Skeletal muscle satellite cell (primary cell): ENCODE measurements at regions not wholly inside any gene's neighbourhood (a gene's known extent, or its start where the extent isn't known, plus 50 kb on each side); places are given as distances from the start of the nearest gene placed in this dataset.
"Not testable (repeated sequence)": the region's sequence is repeated elsewhere in the genome, so short reads cannot be mapped to it uniquely, and the experiment has no call there.

Source experiments
- H3K27me3 ChIP-seq: 2 replicates; pipeline ENCODE4 v1.7.0; 2013; ENCODE audit warnings: low read length; ENCODE audit not compliant: control insufficient read depth, insufficient read depth
- H3K36me3 ChIP-seq: 2 replicates; pipeline ENCODE4 v1.7.0; 2013; ENCODE audit warnings: mild to moderate bottlenecking, control low read depth, low read length; ENCODE audit not compliant: insufficient read depth
- H3K4me1 ChIP-seq: 2 replicates; pipeline ENCODE4 v1.7.0; 2013; ENCODE audit warnings: low read length; ENCODE audit not compliant: control insufficient read depth, insufficient read depth
- H3K4me2 ChIP-seq: 2 replicates; pipeline ENCODE4 v1.7.0; 2013; ENCODE audit warnings: mild to moderate bottlenecking, low read length
- H3K4me3 ChIP-seq: 2 replicates; pipeline ENCODE4 v1.7.0; 2013; ENCODE audit warnings: low read length
- H3K9ac ChIP-seq: 2 replicates; pipeline ENCODE4 v1.7.0; 2013; ENCODE audit warnings: mild to moderate bottlenecking, low read depth, low read length, moderate library complexity
- H3K9me3 ChIP-seq: replicated peaks from 2 replicates; pipeline ENCODE4 v1.7.0; 2013; ENCODE audit warnings: mild to moderate bottlenecking, control low read depth, low read length

DNA sequence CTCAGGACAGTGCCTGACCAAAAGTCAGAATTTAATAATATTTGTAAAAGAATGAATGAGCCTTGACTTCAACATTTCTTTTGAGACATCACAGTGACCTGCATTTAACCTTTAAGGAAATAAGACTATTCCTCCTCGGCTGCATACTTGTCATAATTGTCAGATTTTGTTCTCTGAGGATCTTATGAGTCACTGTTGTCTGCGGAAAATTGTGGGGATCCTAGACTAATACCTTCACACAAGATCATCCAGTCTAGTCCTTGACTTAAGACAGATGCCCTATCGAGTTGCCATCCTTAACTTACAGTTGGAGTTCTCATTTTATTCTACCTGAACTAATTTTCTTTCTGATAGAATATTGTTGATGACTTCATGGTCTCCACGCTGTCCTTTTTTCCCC lies 198.4 kb downstream of the DLEU7 start:
- Histone ChIP-seq H3K36me3 (no peaks in the 10 kb centered on the region), H3K4me3 (no peak overlapping the region), H3K9ac (no peak overlapping the region), H3K4me2 (no peak overlapping the region), H3K9me3 (no peaks in the 10 kb centered on the region), H3K27me3 (peaks cover 3% of the 10 kb centered on the region), H3K4me1 (peaks cover 11% of the 10 kb centered on the region)

DNA sequence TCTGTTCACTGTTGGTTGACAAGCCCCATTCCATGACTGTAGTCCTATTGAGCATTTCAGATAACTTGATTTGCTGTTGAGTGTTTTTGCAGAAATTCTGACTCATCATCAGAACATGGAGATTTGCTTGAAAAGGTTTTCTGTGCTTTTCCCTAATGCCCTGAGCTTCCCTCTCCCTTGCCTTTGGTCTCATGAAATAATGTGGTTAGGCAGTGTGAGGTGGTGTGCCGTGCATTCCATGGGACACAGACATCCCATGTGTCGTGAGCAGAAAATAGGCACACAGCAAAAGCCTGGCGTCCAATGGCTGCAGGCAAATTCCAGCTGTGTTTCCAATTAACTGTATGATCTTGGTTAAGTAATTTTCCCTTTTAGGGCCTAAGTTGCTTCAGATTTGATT lies 197.4 kb downstream of the DLEU7 start:
- no peak overlapping the region for H3K9ac ChIP-seq
- H3K4me1 ChIP-seq = peaks cover 18% of the 10 kb centered on the region

DNA sequence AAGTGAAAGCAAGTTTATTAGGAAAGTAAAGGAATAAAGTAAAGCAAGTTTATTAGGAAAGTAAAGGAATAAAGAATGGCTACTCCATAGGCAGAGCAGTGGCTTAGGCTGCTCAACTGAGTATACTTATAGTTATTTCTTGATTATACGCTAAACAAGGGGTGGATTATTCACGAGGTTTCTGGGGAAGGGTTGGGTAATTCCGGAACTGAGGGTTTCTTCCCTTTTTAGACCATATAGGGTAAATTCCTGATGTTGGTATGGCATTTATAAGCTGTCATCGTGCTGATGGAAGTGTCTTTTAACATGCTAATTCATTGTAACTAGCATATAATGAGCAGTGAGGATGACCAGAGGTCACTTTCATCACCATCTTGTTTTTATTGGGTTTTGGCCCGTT lies 194.3 kb downstream of the DLEU7 start:
- no peaks in the 10 kb centered on the region for H3K36me3 ChIP-seq
- no peak overlapping the region for H3K9ac ChIP-seq
- peaks cover 21% of the 10 kb centered on the region for H3K4me1 ChIP-seq
- H3K9me3 ChIP-seq = no peaks in the 10 kb centered on the region
- peaks cover 13% of the 10 kb centered on the region for H3K27me3 ChIP-seq
- H3K4me3 ChIP-seq = no peak overlapping the region
- no peak overlapping the region for H3K4me2 ChIP-seq

More for the DNA sequence above, 197.4 kb downstream of the DLEU7 start:
- Histone ChIP-seq H3K9me3 (no peaks in the 10 kb centered on the region), H3K4me2 (no peak overlapping the region), H3K4me3 (no peak overlapping the region), H3K27me3 (peaks cover 11% of the 10 kb centered on the region), H3K36me3 (no peaks in the 10 kb centered on the region)

DNA sequence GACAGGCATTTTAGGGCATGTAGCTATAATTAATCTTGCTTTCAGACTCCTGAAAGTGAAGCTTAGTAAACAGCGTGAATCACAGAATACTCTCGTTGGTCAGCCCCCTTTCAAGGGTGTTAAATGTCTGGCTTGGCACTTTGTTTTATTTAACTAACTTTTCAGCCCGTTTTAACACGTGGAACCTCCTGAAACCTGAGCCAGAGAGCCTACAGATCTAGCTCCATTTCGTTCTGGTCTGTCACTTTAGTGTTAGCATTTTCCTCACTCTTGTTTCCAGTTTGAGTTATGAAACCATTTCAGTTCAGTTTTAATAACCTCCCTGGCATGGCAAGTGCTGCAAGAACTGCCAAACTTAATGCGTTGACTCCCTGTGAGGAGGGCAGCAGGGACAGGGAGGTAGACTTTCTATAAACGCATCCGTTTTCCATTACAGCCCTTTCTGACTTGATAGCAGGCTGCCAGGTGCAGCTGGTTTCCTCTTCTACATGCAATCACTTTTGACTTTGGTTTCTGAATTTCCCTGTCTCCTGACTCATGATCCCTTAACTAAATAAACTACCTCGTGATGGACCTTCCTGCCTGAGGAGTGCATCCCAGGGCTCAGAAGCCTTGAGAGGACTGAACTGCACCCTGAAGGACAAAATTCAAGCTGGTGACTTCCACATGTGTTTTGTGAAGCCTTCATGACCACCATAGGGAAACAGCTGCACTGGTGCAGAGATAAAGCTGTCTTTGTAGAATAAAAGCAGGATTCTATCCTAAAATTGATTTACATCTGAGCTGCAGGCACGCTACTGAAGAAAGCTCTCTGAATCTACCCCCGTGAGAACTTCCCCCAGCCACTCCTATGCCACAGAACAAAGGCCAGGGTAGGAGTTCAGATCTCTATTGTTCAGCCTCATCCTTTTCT lies 192.6 kb downstream of the DLEU7 start:
- peaks cover 10% of the 10 kb centered on the region for H3K4me1 ChIP-seq
- no peak overlapping the region for H3K9ac ChIP-seq
- H3K36me3 ChIP-seq = no peaks in the 10 kb centered on the region
- no peak overlapping the region for H3K4me3 ChIP-seq
- H3K9me3 ChIP-seq = no peaks in the 10 kb centered on the region
- no peak overlapping the region for H3K4me2 ChIP-seq
- H3K27me3 ChIP-seq = peaks cover 21% of the 10 kb centered on the region

DNA sequence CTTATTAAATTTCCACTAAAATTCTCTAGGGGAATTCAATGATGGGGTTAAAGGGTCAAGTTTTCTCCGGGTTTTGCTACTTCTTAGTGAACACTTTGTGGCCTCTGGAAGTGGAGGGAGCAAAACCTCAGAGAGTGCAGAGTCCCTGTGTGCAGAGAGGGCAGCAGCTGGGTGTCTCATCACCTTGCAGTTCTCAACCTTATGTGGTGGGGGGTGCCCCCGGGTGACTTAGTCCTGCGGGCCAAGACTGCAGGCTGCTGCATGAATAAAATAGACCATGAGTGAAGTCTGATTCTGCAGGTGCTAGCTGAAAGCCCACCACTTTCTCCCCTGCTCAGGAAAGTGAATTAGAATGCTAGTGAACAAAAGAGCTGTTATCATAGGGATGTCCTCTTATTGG lies 191.6 kb downstream of the DLEU7 start:
- H3K9me3 ChIP-seq = no peaks in the 10 kb centered on the region
- no peak overlapping the region for H3K4me2 ChIP-seq
- no peak overlapping the region for H3K4me3 ChIP-seq

DNA sequence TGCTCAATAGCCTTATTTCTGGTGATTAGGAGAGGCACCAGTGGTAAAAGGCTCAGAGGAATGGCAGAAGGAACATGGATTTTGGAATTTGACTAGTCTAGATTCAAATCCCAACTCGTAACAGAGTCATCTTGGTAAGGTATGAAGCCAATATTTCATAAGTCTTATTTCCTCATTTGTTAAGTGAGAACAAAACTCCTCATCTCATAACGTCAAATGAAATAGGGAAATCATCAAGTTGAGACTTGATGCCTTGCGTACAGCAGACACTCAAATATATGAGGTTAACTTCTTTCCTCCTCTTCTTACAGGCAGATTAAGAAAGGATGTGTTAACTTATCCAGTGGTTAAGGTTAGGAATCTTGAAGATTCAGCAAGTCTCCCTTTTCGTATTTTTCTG lies 189.2 kb downstream of the DLEU7 start:
- Histone ChIP-seq H3K9me3 (no peaks in the 10 kb centered on the region), H3K4me3 (no peak overlapping the region), H3K27me3 (peaks cover 40% of the 10 kb centered on the region), H3K9ac (no peak overlapping the region), H3K4me2 (no peak overlapping the region), H3K4me1 (peaks cover 10% of the 10 kb centered on the region), H3K36me3 (no peaks in the 10 kb centered on the region)

More for the DNA sequence above, 191.6 kb downstream of the DLEU7 start:
- Histone ChIP-seq H3K4me1 (peaks cover 10% of the 10 kb centered on the region), H3K27me3 (peaks cover 31% of the 10 kb centered on the region), H3K9ac (no peak overlapping the region), H3K36me3 (no peaks in the 10 kb centered on the region)

DNA sequence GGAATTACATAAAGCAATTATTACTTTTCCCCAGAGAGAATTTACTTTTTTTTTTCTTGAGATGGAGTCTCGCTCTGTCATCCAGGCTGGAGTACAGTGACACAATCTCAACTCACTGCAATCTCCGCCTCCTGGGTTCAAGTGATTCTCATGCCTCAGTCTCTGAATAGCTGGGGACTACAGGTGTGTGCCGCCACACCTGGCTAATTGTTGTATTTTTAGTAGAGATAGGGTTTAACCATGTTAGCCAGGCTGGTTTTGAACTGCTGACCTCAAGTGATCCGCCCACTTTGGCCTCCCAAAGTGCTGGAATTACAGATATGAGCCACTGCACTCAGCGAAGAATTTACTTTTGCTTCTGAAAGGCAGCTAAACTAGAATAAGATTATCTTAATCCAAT lies 181.6 kb downstream of the DLEU7 start:
- H3K4me2 ChIP-seq, H3K36me3 ChIP-seq, H3K4me3 ChIP-seq, H3K27me3 ChIP-seq, H3K9me3 ChIP-seq, H3K9ac ChIP-seq, H3K4me1 ChIP-seq: not testable (repeated sequence)

DNA sequence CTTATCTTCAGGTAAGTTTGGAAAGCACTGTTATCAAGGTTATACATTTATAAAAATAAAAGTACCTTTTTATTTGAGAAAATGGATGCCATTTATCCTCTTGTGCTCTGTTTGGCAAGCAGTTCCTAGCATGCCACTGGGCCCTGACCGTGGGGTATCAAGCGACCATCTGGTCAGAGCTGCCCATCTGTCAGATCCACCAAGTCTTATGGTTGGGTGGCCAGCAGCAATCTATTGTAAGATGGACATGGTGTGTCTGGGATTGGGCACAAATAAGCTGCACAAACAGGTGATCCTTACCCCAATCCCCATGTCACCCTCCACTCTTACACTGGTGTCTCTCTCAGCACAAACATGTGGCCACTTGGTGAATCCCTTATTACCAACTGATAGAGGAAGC lies 178.5 kb downstream of the DLEU7 start:
- Histone ChIP-seq H3K36me3 (no peaks in the 10 kb centered on the region), H3K9ac (no peak overlapping the region), H3K27me3 (peaks cover 19% of the 10 kb centered on the region), H3K9me3 (no peaks in the 10 kb centered on the region), H3K4me1 (no peaks in the 10 kb centered on the region), H3K4me2 (no peak overlapping the region), H3K4me3 (no peak overlapping the region)

DNA sequence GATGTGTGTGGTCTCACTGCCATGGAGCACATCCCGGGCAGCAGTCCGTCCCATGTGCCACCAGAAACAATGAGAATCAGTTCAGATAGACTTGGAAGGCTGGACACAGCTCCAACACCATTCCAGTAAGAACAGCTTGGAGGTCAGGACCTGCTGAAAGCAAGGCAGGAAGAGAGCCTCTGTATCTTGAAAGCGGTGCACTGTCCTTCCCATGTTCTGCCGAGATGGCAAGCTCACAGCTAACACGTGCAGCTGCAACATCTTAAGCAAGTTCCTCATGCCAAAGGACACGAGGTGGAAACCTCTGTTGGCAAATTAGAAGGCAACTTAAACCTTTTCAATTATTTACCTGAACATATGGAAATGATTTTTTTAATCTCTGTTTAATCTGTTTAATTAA lies 175.4 kb downstream of the DLEU7 start:
- no peaks in the 10 kb centered on the region for H3K9me3 ChIP-seq
- no peak overlapping the region for H3K9ac ChIP-seq
- no peak overlapping the region for H3K4me3 ChIP-seq
- H3K27me3 ChIP-seq = peaks cover 19% of the 10 kb centered on the region
- no peaks in the 10 kb centered on the region for H3K36me3 ChIP-seq
- H3K4me1 ChIP-seq = peaks cover 9% of the 10 kb centered on the region
- no peak overlapping the region for H3K4me2 ChIP-seq

DNA sequence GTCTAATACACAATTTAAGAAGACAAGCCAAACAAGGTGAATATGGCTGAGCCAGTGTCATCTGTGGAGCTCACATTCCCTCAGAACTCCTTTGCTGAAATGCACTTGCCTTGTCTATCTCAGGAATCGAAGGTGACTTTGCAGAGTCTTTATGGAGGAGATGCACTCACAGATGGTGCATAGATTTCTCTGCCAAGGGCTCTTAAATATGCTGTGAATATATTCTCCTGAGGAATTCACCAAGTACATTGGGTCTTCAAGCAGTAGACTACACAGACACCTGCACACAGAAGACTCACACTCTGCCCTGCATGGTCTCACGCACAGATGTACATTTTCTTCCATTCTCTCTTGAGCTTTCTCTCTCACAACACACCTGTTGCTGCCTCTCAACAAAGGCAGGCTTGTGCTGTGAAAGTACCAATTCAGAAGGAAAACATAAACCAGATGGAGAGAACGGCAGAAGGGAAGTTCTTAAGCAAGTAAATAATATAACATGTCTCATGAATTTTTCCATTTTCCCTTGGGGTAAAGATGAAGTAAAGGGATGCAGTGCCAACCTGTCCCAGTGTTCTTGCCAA lies 174.7 kb downstream of the DLEU7 start:
- H3K4me1 ChIP-seq = peaks cover 9% of the 10 kb centered on the region
- no peak overlapping the region for H3K4me2 ChIP-seq
- H3K9me3 ChIP-seq = no peaks in the 10 kb centered on the region
- peaks cover 19% of the 10 kb centered on the region for H3K27me3 ChIP-seq
- H3K36me3 ChIP-seq = no peaks in the 10 kb centered on the region
- no peak overlapping the region for H3K9ac ChIP-seq
- H3K4me3 ChIP-seq = no peak overlapping the region

DNA sequence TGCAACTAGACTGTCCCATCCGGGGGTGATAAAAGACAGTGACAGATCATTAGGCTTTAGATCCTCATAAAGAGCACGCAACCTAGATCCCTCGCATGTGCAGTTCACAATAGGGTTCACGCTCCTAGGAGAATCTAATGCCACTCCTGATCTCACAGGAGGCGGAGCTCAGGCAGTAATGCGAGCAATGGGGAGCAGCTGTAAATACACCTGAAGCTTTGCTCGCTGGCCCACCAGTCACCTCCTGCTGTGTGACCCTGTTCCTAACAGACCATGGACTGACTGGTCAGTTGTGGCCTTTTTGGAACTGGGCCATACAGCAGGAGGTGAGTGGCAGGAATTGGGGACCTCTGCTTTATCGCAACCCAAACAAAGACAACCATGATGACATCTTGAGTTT lies 173.2 kb downstream of the DLEU7 start:
- peaks cover 19% of the 10 kb centered on the region for H3K27me3 ChIP-seq
- H3K4me3 ChIP-seq = no peak overlapping the region
- H3K9me3 ChIP-seq = no peaks in the 10 kb centered on the region
- H3K4me2 ChIP-seq = no peak overlapping the region
- H3K36me3 ChIP-seq = no peaks in the 10 kb centered on the region
- no peak overlapping the region for H3K9ac ChIP-seq
- H3K4me1 ChIP-seq = peaks cover 9% of the 10 kb centered on the region
